K562 (cell line): ENCODE measurements at regions not wholly inside any gene's neighbourhood (a gene's known extent, or its start where the extent isn't known, plus 50 kb on each side); places are given as distances from the start of the nearest gene placed in this dataset.

Experiments
- AFF4 ChIP-seq: sonication (generic); formaldehyde crosslinking; IDR thresholded peaks from 2 replicates; pipeline ENCODE4 v1.8.0; 2023; ENCODE audit warnings: mild to moderate bottlenecking, missing genetic modification reagents
- ARID3B ChIP-seq: fragments of 250-450 bp; sonication (Bioruptor Pico); IDR thresholded peaks from 2 replicates; pipeline ENCODE4 v1.4.0; 2020; ENCODE audit warnings: borderline replicate concordance
- BACH1 ChIP-seq: fragments of 200-800 bp; sonication (Bioruptor generic); IDR thresholded peaks from 2 replicates; pipeline ENCODE4 v1.6.1; 2016; ENCODE audit warnings: missing genetic modification characterization, missing compliant biosample characterization
- CBFA2T2 ChIP-seq: fragments of 450-650 bp; conservative IDR thresholded peaks from 2 replicates; pipeline ENCODE4 v1.6.1; 2017; ENCODE audit warnings: mild to moderate bottlenecking
- ELK1 ChIP-seq: sonication (generic); formaldehyde crosslinking; IDR thresholded peaks from 2 replicates; pipeline ENCODE4 v1.8.1; 2022; ENCODE audit warnings: missing genetic modification reagents
- MTA2 ChIP-seq: fragments of 450-650 bp; IDR thresholded peaks from 2 replicates; pipeline ENCODE4 v1.6.1; 2016; ENCODE audit warnings: low read depth
- NFYB ChIP-seq: IDR thresholded peaks from 2 replicates; pipeline ENCODE4 v1.6.1; 2011; ENCODE audit warnings: mild to moderate bottlenecking, moderate library complexity; ENCODE audit not compliant: insufficient read length; ENCODE audit errors: extremely low read depth
- TEAD2 ChIP-seq: fragments of 450-650 bp; IDR thresholded peaks from 2 replicates; pipeline ENCODE4 v1.6.1; 2016; ENCODE audit warnings: missing genetic modification characterization, control low read depth, missing compliant biosample characterization
- TF ChIP-seq, protein P1 (sequence below), 3 experiments: fragments of 200-800 bp in 1 of 3; fragments of 250-450 bp in 1 of 3; fragments of 450-650 bp in 1 of 3; sonication (Bioruptor Pico) in 1 of 3; sonication (Bioruptor generic) in 1 of 3; formaldehyde crosslinking in 1 of 3; IDR thresholded peaks; 2 replicates each; pipeline versions ENCODE4 v1.6.1 to v1.8.0; 2016 to 2022; ENCODE audit warnings: mild to moderate bottlenecking in 2 of 3, missing genetic modification characterization in 2 of 3, missing compliant biosample characterization in 1 of 3, moderate library complexity in 1 of 3

GRCh38 chr4:35739308-35739707 lies 505.0 kb downstream of the ARAP2 start (continued):
- TF ChIP-seq, protein P1, sequence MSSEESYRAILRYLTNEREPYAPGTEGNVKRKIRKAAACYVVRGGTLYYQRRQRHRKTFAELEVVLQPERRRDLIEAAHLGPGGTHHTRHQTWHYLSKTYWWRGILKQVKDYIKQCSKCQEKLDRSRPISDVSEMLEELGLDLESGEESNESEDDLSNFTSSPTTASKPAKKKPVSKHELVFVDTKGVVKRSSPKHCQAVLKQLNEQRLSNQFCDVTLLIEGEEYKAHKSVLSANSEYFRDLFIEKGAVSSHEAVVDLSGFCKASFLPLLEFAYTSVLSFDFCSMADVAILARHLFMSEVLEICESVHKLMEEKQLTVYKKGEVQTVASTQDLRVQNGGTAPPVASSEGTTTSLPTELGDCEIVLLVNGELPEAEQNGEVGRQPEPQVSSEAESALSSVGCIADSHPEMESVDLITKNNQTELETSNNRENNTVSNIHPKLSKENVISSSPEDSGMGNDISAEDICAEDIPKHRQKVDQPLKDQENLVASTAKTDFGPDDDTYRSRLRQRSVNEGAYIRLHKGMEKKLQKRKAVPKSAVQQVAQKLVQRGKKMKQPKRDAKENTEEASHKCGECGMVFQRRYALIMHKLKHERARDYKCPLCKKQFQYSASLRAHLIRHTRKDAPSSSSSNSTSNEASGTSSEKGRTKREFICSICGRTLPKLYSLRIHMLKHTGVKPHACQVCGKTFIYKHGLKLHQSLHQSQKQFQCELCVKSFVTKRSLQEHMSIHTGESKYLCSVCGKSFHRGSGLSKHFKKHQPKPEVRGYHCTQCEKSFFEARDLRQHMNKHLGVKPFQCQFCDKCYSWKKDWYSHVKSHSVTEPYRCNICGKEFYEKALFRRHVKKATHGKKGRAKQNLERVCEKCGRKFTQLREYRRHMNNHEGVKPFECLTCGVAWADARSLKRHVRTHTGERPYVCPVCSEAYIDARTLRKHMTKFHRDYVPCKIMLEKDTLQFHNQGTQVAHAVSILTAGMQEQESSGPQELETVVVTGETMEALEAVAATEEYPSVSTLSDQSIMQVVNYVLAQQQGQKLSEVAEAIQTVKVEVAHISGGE (CRISPR knock-in tag; IDR thresholded peaks at IDR 0.05), result no peak
- TF ChIP-seq CBFA2T2 (no peak), TEAD2 (tag) (no peak), MTA2 (no peak), NFYB (no peak), ARID3B (CRISPR knock-in tag) (no peak), ELK1 (CRISPR knock-in tag) (no peak), AFF4 (CRISPR knock-in tag) (no peak), BACH1 (tag) (no peak)
